IMR-90 (cell line): ENCODE measurements at regions not wholly inside any gene's neighbourhood (a gene's known extent, or its start where the extent isn't known, plus 50 kb on each side); places are given as distances from the start of the nearest gene placed in this dataset.

Experiments used
- ATAC-seq: fragments of 200-7000 bp; cut with Tn5 transposase; 2 replicates; pipeline ENCODE4 v1.9.1; 2020; ENCODE audit warnings: low read depth, mild to moderate bottlenecking, moderate library complexity
- BruUV-seq: library from RNA; stranded (reverse); fragments of 400-500 nt; replicated peaks from 2 replicates; lab custom pipeline; 2021; lab: Mats Ljungman, UMichigan
- CTCF ChIA-PET: fragments of 300-600 bp; formaldehyde crosslinking; extraction: SDS; loops from one replicate; lab custom pipeline; 2021; ENCODE audit warnings: antibody characterized with exemption; lab: Yijun Ruan, JAX
- POLR2A ChIA-PET: fragments of 300-600 bp; sonication (Branson Sonifier 250); formaldehyde crosslinking; loops from one replicate; lab custom pipeline; 2022; ENCODE audit warnings: antibody characterized with exemption; ENCODE audit not compliant: unreplicated experiment; lab: Charles Lee
- DNase-seq: peaks from one replicate; pipeline ENCODE4 v3.0.0; 2013
- H2AFZ ChIP-seq: replicated peaks from 2 replicates; pipeline ENCODE3; 2013; ENCODE audit warnings: low read length, mild to moderate bottlenecking; ENCODE audit not compliant: poor library complexity
- H2AK5ac ChIP-seq: 2 replicates; pipeline ENCODE4 v1.6.1; 2013; ENCODE audit warnings: low read depth, low read length, inconsistent platforms
- H2AK9ac ChIP-seq: replicated peaks from 2 replicates; pipeline ENCODE3; 2013; ENCODE audit warnings: mild to moderate bottlenecking, low read depth, low read length, moderate library complexity; ENCODE audit not compliant: poor library complexity
- H2BK120ac ChIP-seq: 2 replicates; pipeline ENCODE4 v1.6.1; 2013; ENCODE audit warnings: low read depth, low read length, inconsistent platforms
- H2BK15ac ChIP-seq: 3 replicates; pipeline ENCODE4 v1.6.1; 2013; ENCODE audit warnings: low read depth, low read length, inconsistent platforms
- H2BK20ac ChIP-seq: 2 replicates; pipeline ENCODE4 v1.6.1; 2013; ENCODE audit warnings: low read depth, mild to moderate bottlenecking, inconsistent platforms, low read length, moderate library complexity
- H2BK5ac ChIP-seq: 2 replicates; pipeline ENCODE4 v1.6.1; 2013; ENCODE audit warnings: mild to moderate bottlenecking, low read depth, low read length, inconsistent platforms; ENCODE audit not compliant: poor library complexity, severe bottlenecking
- H3K14ac ChIP-seq: replicated peaks from 2 replicates; pipeline ENCODE4 v1.6.1; 2013; ENCODE audit warnings: low read depth, low read length, inconsistent platforms
- H3K18ac ChIP-seq: 2 replicates; pipeline ENCODE4 v1.6.1; 2013; ENCODE audit warnings: low read depth, low read length, control low read depth
- H3K23ac ChIP-seq: 2 replicates; pipeline ENCODE4 v1.6.1; 2013; ENCODE audit warnings: low read depth, low read length, inconsistent platforms
- H3K27ac ChIP-seq: 2 replicates; pipeline ENCODE4 v1.5.1; 2013; ENCODE audit warnings: mild to moderate bottlenecking, control low read depth, low read length; ENCODE audit not compliant: insufficient read depth
- H3K27me3 ChIP-seq: 2 replicates; pipeline ENCODE4 v1.6.1; 2013; ENCODE audit warnings: low read length; ENCODE audit not compliant: control insufficient read depth, insufficient read depth
- H3K36me3 ChIP-seq: 2 replicates; pipeline ENCODE4 v1.6.1; 2013; ENCODE audit warnings: low read length, mixed read lengths; ENCODE audit not compliant: control insufficient read depth, insufficient read depth
- H3K4ac ChIP-seq: 2 replicates; pipeline ENCODE4 v1.6.1; 2013; ENCODE audit warnings: low read depth, low read length, inconsistent platforms
- H3K4me1 ChIP-seq: 2 replicates; pipeline ENCODE4 v1.6.1; 2013; ENCODE audit warnings: low read length, mixed read lengths; ENCODE audit not compliant: control insufficient read depth, insufficient read depth
- H3K4me2 ChIP-seq: 2 replicates; pipeline ENCODE4 v1.6.1; 2013; ENCODE audit warnings: low read depth, mild to moderate bottlenecking, control low read depth, low read length, moderate library complexity
- H3K4me3 ChIP-seq: 2 replicates; pipeline ENCODE4 v1.5.1; 2013; ENCODE audit warnings: low read depth, mild to moderate bottlenecking, control low read depth, low read length, moderate library complexity; ENCODE audit not compliant: insufficient read depth
- H3K56ac ChIP-seq: 2 replicates; pipeline ENCODE4 v1.6.1; 2013; ENCODE audit warnings: low read length, inconsistent platforms; ENCODE audit not compliant: insufficient read depth; ENCODE audit errors: extremely low read depth
- H3K79me1 ChIP-seq, 2 experiments: 2 replicates each; pipeline ENCODE4 v1.6.1; 2013; ENCODE audit warnings: low read length in 2 of 2, inconsistent platforms in 1 of 2, low read depth in 1 of 2
- H3K9ac ChIP-seq: 2 replicates; pipeline ENCODE4 v1.6.1; 2013; ENCODE audit warnings: low read depth, low read length, control low read depth
- H3K9me1 ChIP-seq: 2 replicates; pipeline ENCODE4 v1.6.1; 2013; ENCODE audit warnings: low read length, inconsistent platforms; ENCODE audit not compliant: insufficient read depth
- H3K9me3 ChIP-seq: 2 replicates; pipeline ENCODE4 v1.6.1; 2013; ENCODE audit warnings: low read length; ENCODE audit not compliant: control insufficient read depth, insufficient read depth
- H4K20me1 ChIP-seq: 2 replicates; pipeline ENCODE4 v1.6.1; 2013; ENCODE audit warnings: low read length, inconsistent platforms; ENCODE audit not compliant: insufficient read depth
- H4K5ac ChIP-seq: 2 replicates; pipeline ENCODE4 v1.6.1; 2013; ENCODE audit warnings: mild to moderate bottlenecking, low read depth, low read length, control low read depth
- H4K8ac ChIP-seq, 2 experiments: 2 replicates each; pipeline ENCODE4 v1.6.1; 2013; ENCODE audit warnings: low read depth in 2 of 2, low read length in 2 of 2, control low read depth in 1 of 2, inconsistent platforms in 1 of 2
- H4K91ac ChIP-seq: 2 replicates; pipeline ENCODE4 v1.6.1; 2013; ENCODE audit warnings: low read depth, low read length, inconsistent platforms; ENCODE audit not compliant: insufficient read depth
- CEBPB ChIP-seq: IDR thresholded peaks from 2 replicates; pipeline ENCODE4 v1.6.1; 2012; ENCODE audit warnings: low read depth, low read length, improper control_type of control experiment
- CTCF ChIP-seq: conservative IDR thresholded peaks from 2 replicates; pipeline ENCODE4 v1.5.1; 2012; ENCODE audit warnings: mild to moderate bottlenecking, low read depth, low read length, improper control_type of control experiment
- FOS ChIP-seq: fragments of 150-350 bp; IDR thresholded peaks from 2 replicates; pipeline ENCODE4 v1.6.1; 2016; ENCODE audit warnings: low read depth, low read length
- MAFK ChIP-seq: IDR thresholded peaks from 2 replicates; pipeline ENCODE4 v1.6.1; 2012; ENCODE audit warnings: low read depth, low read length, improper control_type of control experiment
- POLR2A ChIP-seq: IDR thresholded peaks from 2 replicates; pipeline ENCODE4 v1.6.1; 2012; ENCODE audit warnings: mild to moderate bottlenecking, low read depth, low read length
- SMC3 ChIP-seq: fragments of 150-350 bp; IDR thresholded peaks from 2 replicates; pipeline ENCODE4 v1.6.1; 2016; ENCODE audit warnings: low read depth, mild to moderate bottlenecking, antibody characterized with exemption, low read length, moderate library complexity
- WGBS, 2 experiments: methylation state at CpG; one replicate each; pipeline versions ENCODE4 v1.1.5 to v1.1.7; 2013; ENCODE audit warnings: missing lambda C conversion rate in 2 of 2; ENCODE audit not compliant: insufficient read length in 1 of 2; ENCODE audit errors: extremely low coverage in 2 of 2; 5-methylcytosine and 5-hydroxymethylcytosine counted together
- dilution Hi-C: fragments of 300-500 bp; cut with HindIII; formaldehyde crosslinking; loops from one replicate; pipeline ENCODE4 v1.14.3; 2018; ENCODE audit warnings: low sequenced_read_pairs; ENCODE audit not compliant: unreplicated experiment
- in situ Hi-C: fragments of 300-500 bp; cut with MboI; formaldehyde crosslinking; loops from 3 replicates; pipeline ENCODE4 v1.14.3; 2019; ENCODE audit warnings: low sequenced_read_pairs, inconsistent platforms, mixed read lengths
- intact Hi-C: fragments of 100-400 bp; cut with micrococcal nuclease; formaldehyde crosslinking; loops from 2 replicates; pipeline ENCODE4 v1.10.0; 2022

GRCh38 chr4:160983035-160983434, 1180.8 kb downstream of the FSTL5 start:
- Histone ChIP-seq H2BK120ac (no peak overlapping the region), H3K9ac (no peak overlapping the region), H2AK9ac (no peak overlapping the region), H4K5ac (no peak overlapping the region), H2BK5ac (no peak overlapping the region), H4K91ac (no peak overlapping the region), H3K27ac (no peak overlapping the region), H3K4me3 (no peak overlapping the region), H3K4me1 (no peaks in the 10 kb centered on the region), H3K14ac (no peak overlapping the region), H3K23ac (no peak overlapping the region), H2AFZ (no peak overlapping the region), H2BK15ac (no peak overlapping the region), H3K9me3 (peaks cover 16% of the 10 kb centered on the region), H3K36me3 (no peaks in the 10 kb centered on the region), H3K9me1 (no peaks in the 10 kb centered on the region), H3K56ac (no peak overlapping the region), H3K4me2 (no peak overlapping the region), H4K8ac (no peak overlapping the region), H2AK5ac (no peak overlapping the region), H2BK20ac (no peak overlapping the region), H3K4ac (no peak overlapping the region), H4K20me1 (no peaks in the 10 kb centered on the region), H3K79me1 (no peaks in the 10 kb centered on the region), H3K18ac (no peak overlapping the region), H3K27me3 (no peaks in the 10 kb centered on the region)
- intact Hi-C loops (no loop called here), in situ Hi-C loops (no loop called here), dilution Hi-C loops (no loop called here)
- POLR2A ChIA-PET: no interaction called here
- BruUV-seq: no TSS peak
- no CpG with 5 or more reads among the region's 9 CpGs for WGBS, 2 experiments
- no peak for DNase-seq
- TF ChIP-seq MAFK: no peak
- TF ChIP-seq SMC3: no peak
- TF ChIP-seq CEBPB: no peak
- TF ChIP-seq FOS: no peak
- no peak for TF ChIP-seq CTCF
- TF ChIP-seq POLR2A: no peak
- CTCF ChIA-PET: no interaction called here
- ATAC-seq: no peak
